GM12878 (cell line): ENCODE measurements at regions not wholly inside any gene's neighbourhood (a gene's known extent, or its start where the extent isn't known, plus 50 kb on each side); places are given as distances from the start of the nearest gene placed in this dataset.

ENCODE experiments used
- ATAC-seq: fragments of 200-7000 bp; cut with Tn5 transposase; 3 replicates; pipeline ENCODE4 v1.9.1; 2020; ENCODE audit warnings: mild to moderate bottlenecking, moderate library complexity
- BruUV-seq: library from RNA; stranded (reverse); fragments of 400-500 nt; replicated peaks from 2 replicates; lab custom pipeline; 2021; lab: Mats Ljungman, UMichigan
- CTCF ChIA-PET: fragments of 300-600 bp; sonication (Branson Sonifier 250); formaldehyde crosslinking; extraction: SDS; loops from one replicate; lab custom pipeline; 2021; ENCODE audit warnings: inconsistent platforms; lab: Yijun Ruan, JAX
- POLR2A ChIA-PET: fragments of 350-600 bp; formaldehyde crosslinking; extraction: SDS; loops from one replicate; lab custom pipeline; 2021; ENCODE audit warnings: inconsistent platforms; lab: Charles Lee
- RAD21 ChIA-PET: fragments of 300-600 bp; sonication (Branson Sonifier 250); formaldehyde crosslinking; loops from one replicate; lab custom pipeline; 2023; ENCODE audit warnings: antibody characterized with exemption; ENCODE audit not compliant: unreplicated experiment; lab: Charles Lee
- SMC1A ChIA-PET: fragments of 300-600 bp; sonication (Branson Sonifier 250); formaldehyde crosslinking; loops from one replicate; lab custom pipeline; 2023; ENCODE audit not compliant: unreplicated experiment, uncharacterized antibody; lab: Charles Lee
- DNase-seq: peaks from one replicate; pipeline ENCODE4 v3.0.0-alpha.2; 2011; ENCODE audit warnings: low read depth, low spot score
- FAIRE-seq: peaks from 3 replicates; lab custom pipeline; 2011; peaks lifted over from hg19 to GRCh38; lab: Jason Lieb, UNC
- H2AFZ ChIP-seq: 2 replicates; pipeline ENCODE4 v1.6.0; 2011; ENCODE audit warnings: low read depth, low read length, control low read depth; ENCODE audit not compliant: control insufficient read depth
- H3K27ac ChIP-seq: 2 replicates; pipeline ENCODE4 v1.5.1; 2011; ENCODE audit warnings: control low read depth; ENCODE audit not compliant: control insufficient read depth, insufficient read depth
- H3K27me3 ChIP-seq, 2 experiments: replicated peaks in 1 of 2; 2 replicates each; pipeline versions ENCODE4 v1.6.0 to v1.6.1; 2011; ENCODE audit warnings: low read length in 1 of 2; ENCODE audit not compliant: control insufficient read depth in 2 of 2, insufficient read depth in 2 of 2
- H3K36me3 ChIP-seq, 2 experiments: 2 replicates each; pipeline ENCODE4 v1.5.1; 2011; ENCODE audit warnings: low read length in 1 of 2; ENCODE audit not compliant: control insufficient read depth in 2 of 2, insufficient read depth in 2 of 2
- H3K4me1 ChIP-seq: 2 replicates; pipeline ENCODE4 v1.6.1; 2011; ENCODE audit warnings: mild to moderate bottlenecking, low read length, moderate library complexity, mixed read lengths; ENCODE audit not compliant: control insufficient read depth, insufficient read depth
- H3K4me2 ChIP-seq: 2 replicates; pipeline ENCODE4 v1.6.0; 2011; ENCODE audit warnings: control low read depth; ENCODE audit not compliant: control insufficient read depth, insufficient read depth
- H3K4me3 ChIP-seq: fragments of 200-600 bp; sonication (generic); 2 replicates; pipeline ENCODE4 v1.5.1; 2016
- H3K79me2 ChIP-seq: 2 replicates; pipeline ENCODE4 v1.6.0; 2011; ENCODE audit warnings: low read length; ENCODE audit not compliant: control insufficient read depth, insufficient read depth
- H3K9ac ChIP-seq: 2 replicates; pipeline ENCODE4 v1.8.0; 2011; ENCODE audit warnings: low read length, control low read depth, mixed read lengths; ENCODE audit not compliant: control insufficient read depth, insufficient read depth
- H3K9me3 ChIP-seq: replicated peaks from 3 replicates; pipeline ENCODE4 v1.5.1; 2011; ENCODE audit warnings: mild to moderate bottlenecking, low read length; ENCODE audit not compliant: control insufficient read depth, insufficient read depth
- H4K20me1 ChIP-seq: 2 replicates; pipeline ENCODE4 v1.6.0; 2011; ENCODE audit not compliant: control insufficient read depth, insufficient read depth
- BACH1 ChIP-seq: fragments of 450-650 bp; IDR thresholded peaks from 2 replicates; pipeline ENCODE4 v1.6.1; 2017; ENCODE audit warnings: mild to moderate bottlenecking, borderline replicate concordance
- CHD1 ChIP-seq: IDR thresholded peaks from 2 replicates; pipeline ENCODE4 v1.6.1; 2012; ENCODE audit warnings: low read depth, low read length, improper control_type of control experiment
- IKZF2 ChIP-seq, 2 experiments: fragments of 450-650 bp; IDR thresholded peaks; 2 replicates each; pipeline ENCODE4 v1.6.1; 2017; ENCODE audit warnings: mild to moderate bottlenecking in 2 of 2, moderate library complexity in 2 of 2
- NFXL1 ChIP-seq: fragments of 450-650 bp; IDR thresholded peaks from 2 replicates; pipeline ENCODE4 v1.6.1; 2017; ENCODE audit warnings: antibody characterized with exemption, mild to moderate bottlenecking, borderline replicate concordance
- RELA ChIP-seq: fragments of 450-650 bp; IDR thresholded peaks from 2 replicates; pipeline ENCODE4 v1.8.0; 2014; ENCODE audit warnings: borderline replicate concordance; ENCODE audit not compliant: partially characterized antibody
- STAT1 ChIP-seq: fragments of 450-650 bp; conservative IDR thresholded peaks from 2 replicates; pipeline ENCODE4 v1.6.1; 2014; ENCODE audit warnings: antibody characterized with exemption, mild to moderate bottlenecking
- ZNF207 ChIP-seq: fragments of 450-650 bp; IDR thresholded peaks from 2 replicates; pipeline ENCODE4 v1.6.1; 2014; ENCODE audit warnings: antibody characterized with exemption, mild to moderate bottlenecking, borderline replicate concordance
- ZNF217 ChIP-seq: fragments of 450-650 bp; IDR thresholded peaks from 2 replicates; pipeline ENCODE4 v1.6.1; 2017; ENCODE audit warnings: antibody characterized with exemption, mild to moderate bottlenecking
- ZZZ3 ChIP-seq: IDR thresholded peaks from 2 replicates; pipeline ENCODE4 v1.6.1; 2011; ENCODE audit warnings: low read depth; ENCODE audit not compliant: control insufficient read depth, insufficient read length
- WGBS: methylation state at CpG from one replicate; pipeline ENCODE4 v1.1.6; 2016; ENCODE audit warnings: low lambda C conversion rate; ENCODE audit not compliant: insufficient replicate concordance, insufficient coverage; ENCODE audit errors: missing lambda C conversion rate; 5-methylcytosine and 5-hydroxymethylcytosine counted together
- in situ Hi-C: fragments of 300-500 bp; cut with MboI; formaldehyde crosslinking; loops from 9 replicates; pipeline ENCODE4 v1.14.3; 2018; ENCODE audit warnings: mixed read lengths
- intact Hi-C: fragments of 100-400 bp; cut with micrococcal nuclease; formaldehyde crosslinking; loops from one replicate; pipeline ENCODE4 v1.14.2; 2022; ENCODE audit not compliant: unreplicated experiment
- TF ChIP-seq, protein P1 (sequence below): IDR thresholded peaks from 2 replicates; pipeline ENCODE4 v1.6.1; 2011; ENCODE audit warnings: low read depth, low read length, improper control_type of control experiment, borderline replicate concordance
- TF ChIP-seq, protein P2 (sequence below): fragments of 450-650 bp; formaldehyde crosslinking; IDR thresholded peaks from 2 replicates; pipeline ENCODE4 v1.5.0; 2022; ENCODE audit warnings: mild to moderate bottlenecking, missing genetic modification characterization

DNA sequence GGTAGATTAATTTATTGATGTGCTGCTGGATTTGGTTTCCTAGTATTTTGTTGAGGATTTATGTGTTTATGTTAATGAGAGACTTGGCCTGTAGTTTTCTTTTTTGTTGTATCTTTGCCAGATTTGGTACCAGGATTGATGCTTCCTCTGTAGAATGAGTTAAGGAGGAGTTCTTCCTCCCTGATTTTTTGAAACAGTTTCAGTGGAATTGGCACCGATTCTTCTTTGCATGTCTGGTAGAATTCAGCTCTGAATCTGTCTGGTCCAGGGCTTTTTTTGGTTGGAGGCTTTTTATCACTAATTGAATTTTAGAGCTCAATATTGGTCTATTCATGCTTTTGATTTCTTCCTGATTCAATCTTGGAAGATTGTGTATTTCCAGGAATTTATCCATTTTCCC, 174.0 kb upstream of the NDST4 start:
- no peaks in the 10 kb centered on the region for H4K20me1 ChIP-seq
- RAD21 ChIA-PET, result no interaction called here
- H3K36me3 ChIP-seq, result no peaks in the 10 kb centered on the region
- no peaks in the 10 kb centered on the region for H3K79me2 ChIP-seq
- 0% methylated on average over 1 of the region's 1 CpG for WGBS
- H2AFZ ChIP-seq, result no peak overlapping the region
- no peaks in the 10 kb centered on the region for H3K27me3 ChIP-seq
- in situ Hi-C loops, result no loop called here
- no peaks in the 10 kb centered on the region for H3K9me3 ChIP-seq
- no peak overlapping the region for H3K4me2 ChIP-seq
- no peak overlapping the region for H3K4me3 ChIP-seq
- no peak overlapping the region for H3K27ac ChIP-seq
- CTCF ChIA-PET, result no interaction called here
- POLR2A ChIA-PET, result no interaction called here
- no peak overlapping the region for H3K9ac ChIP-seq
- DNase-seq, result no peak
- no TSS peak for BruUV-seq
- SMC1A ChIA-PET, result interaction anchor here (1.4 kb wide), 1 partner anchor 164 kb away, joined by 3 read pairs; no protein-coding TSS in a partner anchor
- no peaks in the 10 kb centered on the region for H3K4me1 ChIP-seq
- no peak for ATAC-seq
- FAIRE-seq, result no peak
- TF ChIP-seq ZNF217 (no peak), RELA (no peak), ZNF207 (no peak), NFXL1 (no peak), ZZZ3 (no peak), IKZF2 (IDR thresholded peaks at IDR 0.05) (no peak), CHD1 (no peak), STAT1 (no peak), BACH1 (no peak)
- TF ChIP-seq, protein P1, sequence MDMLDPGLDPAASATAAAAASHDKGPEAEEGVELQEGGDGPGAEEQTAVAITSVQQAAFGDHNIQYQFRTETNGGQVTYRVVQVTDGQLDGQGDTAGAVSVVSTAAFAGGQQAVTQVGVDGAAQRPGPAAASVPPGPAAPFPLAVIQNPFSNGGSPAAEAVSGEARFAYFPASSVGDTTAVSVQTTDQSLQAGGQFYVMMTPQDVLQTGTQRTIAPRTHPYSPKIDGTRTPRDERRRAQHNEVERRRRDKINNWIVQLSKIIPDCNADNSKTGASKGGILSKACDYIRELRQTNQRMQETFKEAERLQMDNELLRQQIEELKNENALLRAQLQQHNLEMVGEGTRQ, result no peak
- TF ChIP-seq, protein P2, sequence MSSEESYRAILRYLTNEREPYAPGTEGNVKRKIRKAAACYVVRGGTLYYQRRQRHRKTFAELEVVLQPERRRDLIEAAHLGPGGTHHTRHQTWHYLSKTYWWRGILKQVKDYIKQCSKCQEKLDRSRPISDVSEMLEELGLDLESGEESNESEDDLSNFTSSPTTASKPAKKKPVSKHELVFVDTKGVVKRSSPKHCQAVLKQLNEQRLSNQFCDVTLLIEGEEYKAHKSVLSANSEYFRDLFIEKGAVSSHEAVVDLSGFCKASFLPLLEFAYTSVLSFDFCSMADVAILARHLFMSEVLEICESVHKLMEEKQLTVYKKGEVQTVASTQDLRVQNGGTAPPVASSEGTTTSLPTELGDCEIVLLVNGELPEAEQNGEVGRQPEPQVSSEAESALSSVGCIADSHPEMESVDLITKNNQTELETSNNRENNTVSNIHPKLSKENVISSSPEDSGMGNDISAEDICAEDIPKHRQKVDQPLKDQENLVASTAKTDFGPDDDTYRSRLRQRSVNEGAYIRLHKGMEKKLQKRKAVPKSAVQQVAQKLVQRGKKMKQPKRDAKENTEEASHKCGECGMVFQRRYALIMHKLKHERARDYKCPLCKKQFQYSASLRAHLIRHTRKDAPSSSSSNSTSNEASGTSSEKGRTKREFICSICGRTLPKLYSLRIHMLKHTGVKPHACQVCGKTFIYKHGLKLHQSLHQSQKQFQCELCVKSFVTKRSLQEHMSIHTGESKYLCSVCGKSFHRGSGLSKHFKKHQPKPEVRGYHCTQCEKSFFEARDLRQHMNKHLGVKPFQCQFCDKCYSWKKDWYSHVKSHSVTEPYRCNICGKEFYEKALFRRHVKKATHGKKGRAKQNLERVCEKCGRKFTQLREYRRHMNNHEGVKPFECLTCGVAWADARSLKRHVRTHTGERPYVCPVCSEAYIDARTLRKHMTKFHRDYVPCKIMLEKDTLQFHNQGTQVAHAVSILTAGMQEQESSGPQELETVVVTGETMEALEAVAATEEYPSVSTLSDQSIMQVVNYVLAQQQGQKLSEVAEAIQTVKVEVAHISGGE (CRISPR knock-in tag), result no peak
- TF ChIP-seq, all 136 proteins: peak for 0
- intact Hi-C loops, result no loop called here
